ENCODE measurements at regions not wholly inside any gene's neighbourhood (a gene's known extent, or its start where the extent isn't known, plus 50 kb on each side); places are given as distances from the start of the nearest gene placed in this dataset.
"Not testable (repeated sequence)": the region's sequence is repeated elsewhere in the genome, so short reads cannot be mapped to it uniquely, and the experiment has no call there.

- no peak for DNase-seq (ENCODE audit: low read depth in 2 of 2)
Measured at GRCh38 chr14:62505045-62505444, 540.2 kb downstream of the KCNH5 start.

- DNase-seq (ENCODE audit: low read depth in 2 of 2) = not testable (repeated sequence)
Measured at GRCh38 chr14:62521309-62521708, 523.9 kb downstream of the KCNH5 start.

- DNase-seq (ENCODE audit: low read depth in 2 of 2) = no peak
Measured at GRCh38 chr14:62528296-62528695, 517.0 kb downstream of the KCNH5 start.

GRCh38 chr14:62532181-62532580, 513.1 kb downstream of the KCNH5 start:
- no peak for DNase-seq (ENCODE audit: low read depth in 2 of 2)

DNA sequence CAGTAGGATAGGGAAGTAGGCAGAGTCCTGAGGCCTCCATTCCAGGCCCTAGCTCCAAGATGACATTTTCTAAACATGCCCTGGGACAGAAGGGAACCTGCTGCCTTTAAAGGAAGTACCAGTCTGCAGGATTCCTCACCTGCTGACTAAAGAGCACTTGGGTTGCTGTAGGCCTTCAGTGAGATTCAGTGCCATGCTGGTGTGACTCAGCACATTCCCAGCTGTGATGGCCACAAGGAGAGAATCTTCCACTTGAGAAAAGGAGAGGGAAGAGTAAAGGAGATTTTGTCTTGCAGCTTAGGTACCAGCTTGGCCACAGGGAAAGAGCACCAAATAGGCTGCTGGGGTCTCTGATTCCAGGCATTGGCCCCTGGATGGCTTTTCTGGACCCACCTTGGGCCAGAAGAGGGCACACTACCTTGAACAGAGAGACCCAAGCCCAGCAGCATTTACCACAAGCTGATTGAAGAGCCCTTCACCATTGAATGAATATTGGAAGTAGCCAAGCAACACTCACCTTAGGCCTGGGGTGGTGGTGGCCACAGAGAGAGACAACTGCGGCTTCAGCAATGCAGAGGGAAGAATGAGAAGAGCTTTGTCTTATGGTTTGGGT, 498.3 kb downstream of the KCNH5 start:
- no peak for DNase-seq (ENCODE audit: low read depth in 2 of 2)

DNA sequence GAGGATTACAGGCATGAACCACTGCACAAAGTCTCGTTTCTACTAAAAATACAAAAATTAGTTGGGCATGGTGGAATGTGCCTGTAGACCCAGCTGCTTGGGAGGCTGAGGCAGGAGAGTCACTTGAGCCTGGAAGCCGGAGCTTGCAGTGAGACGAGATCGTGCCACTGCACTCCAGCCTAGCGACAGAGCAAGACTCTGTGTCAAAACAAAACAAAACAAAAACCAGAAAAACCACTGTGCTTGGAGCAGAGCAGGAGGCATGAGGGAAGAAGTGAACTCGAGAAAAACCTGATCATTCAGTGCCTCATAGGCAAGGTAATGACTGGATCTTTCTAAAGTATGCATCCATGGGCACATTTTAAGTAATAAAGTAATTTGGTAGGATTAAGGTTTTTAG, 487.8 kb downstream of the KCNH5 start:
- DNase-seq (ENCODE audit: low read depth in 2 of 2) = no peak

DNA sequence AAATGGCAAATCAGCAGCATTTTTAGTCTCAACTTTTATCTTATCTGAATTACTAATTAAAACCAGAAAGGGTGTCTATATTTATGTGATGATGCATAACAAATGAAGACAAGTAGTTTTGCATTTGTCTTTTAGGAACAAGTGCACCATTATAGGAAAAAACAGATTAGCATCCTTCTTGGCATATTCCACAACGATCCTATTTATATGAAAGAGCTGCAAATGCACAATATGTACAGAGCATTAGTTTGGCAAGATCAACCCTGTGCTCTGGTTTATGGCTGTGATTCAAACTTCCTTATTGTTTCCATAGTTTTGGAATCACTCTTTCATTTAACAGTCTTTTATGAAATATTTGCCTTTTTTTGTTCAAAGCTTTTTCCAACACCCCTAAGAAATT, 486.8 kb downstream of the KCNH5 start:
- DNase-seq (ENCODE audit: low read depth in 2 of 2) = no peak

GRCh38 chr14:62585247-62585646, 460.0 kb downstream of the KCNH5 start:
- no peak for DNase-seq (ENCODE audit: low read depth in 2 of 2)

DNA sequence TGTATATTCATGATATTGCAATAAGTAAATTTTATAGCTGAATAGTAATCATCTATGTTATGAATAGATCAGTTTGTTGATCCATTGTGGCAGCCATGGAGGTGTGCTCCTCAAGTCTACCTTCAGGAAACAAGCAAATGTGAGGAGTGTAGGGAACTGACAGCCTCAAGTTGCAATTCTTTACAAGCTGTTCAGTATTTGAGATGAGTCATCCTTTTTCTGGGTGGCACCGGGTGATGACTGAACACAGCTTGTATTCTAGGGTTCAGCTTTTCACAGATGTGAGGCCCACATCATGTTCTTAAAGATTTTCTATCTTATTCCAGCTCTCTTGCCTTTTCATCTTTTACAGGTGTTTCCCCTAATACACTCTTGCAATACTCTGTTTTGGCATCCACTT, 452.4 kb downstream of the KCNH5 start:
- DNase-seq (ENCODE audit: low read depth in 2 of 2) = no peak

DNA sequence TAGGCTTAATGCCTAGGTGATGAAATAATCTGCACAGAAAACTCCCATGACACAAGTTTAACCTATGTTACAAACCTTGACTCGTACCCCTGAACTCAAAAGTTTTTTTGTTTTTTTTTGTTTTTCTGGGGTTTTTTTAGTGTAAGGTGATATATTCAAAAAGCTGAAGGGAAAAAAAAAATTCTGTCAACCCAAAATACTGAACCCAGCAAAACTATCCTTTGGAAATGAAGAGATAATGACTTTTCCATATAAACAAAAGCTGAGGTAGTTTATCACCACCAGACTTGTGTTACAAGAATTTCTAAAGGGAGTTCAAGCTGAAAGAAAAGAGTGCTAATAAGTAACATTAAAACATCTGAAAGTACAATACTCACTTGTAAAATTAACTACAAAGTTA, 448.1 kb downstream of the KCNH5 start:
- DNase-seq (ENCODE audit: low read depth in 2 of 2) = no peak

DNA sequence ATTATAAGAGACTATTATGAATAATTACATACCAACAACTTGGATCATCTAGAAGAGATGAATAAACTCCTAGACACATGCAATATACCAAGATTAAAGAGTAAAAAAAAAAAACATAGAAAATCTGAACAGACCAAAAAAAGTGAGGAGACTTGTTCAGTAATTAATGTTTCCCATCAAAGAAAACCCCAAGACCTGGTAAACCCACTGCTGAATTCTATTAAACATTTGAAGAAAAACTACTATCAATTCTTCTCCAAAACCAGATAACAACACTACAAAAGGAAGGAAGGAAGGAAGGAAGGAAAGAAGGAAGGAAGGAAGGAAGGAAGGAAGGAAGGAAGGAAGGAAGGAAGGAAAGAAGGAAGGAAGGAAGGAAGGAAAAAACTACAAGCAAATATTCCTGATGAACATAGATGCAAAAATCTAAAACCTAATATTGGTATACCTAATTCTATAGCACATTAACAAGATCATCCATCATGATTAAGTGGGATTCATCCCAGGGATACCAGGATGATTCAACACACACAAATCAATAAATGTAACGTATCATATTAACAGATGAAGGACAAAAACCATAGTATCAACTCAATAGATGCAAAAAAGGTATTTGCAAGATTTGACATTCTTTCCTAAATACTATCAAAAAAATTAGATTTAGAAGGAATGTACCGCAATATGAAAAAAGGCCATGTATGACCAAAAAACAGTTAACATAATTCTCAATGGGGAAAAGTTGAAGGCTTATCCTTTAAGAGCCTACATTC, 445.5 kb downstream of the KCNH5 start:
- DNase-seq (ENCODE audit: low read depth in 2 of 2) = no peak

DNA sequence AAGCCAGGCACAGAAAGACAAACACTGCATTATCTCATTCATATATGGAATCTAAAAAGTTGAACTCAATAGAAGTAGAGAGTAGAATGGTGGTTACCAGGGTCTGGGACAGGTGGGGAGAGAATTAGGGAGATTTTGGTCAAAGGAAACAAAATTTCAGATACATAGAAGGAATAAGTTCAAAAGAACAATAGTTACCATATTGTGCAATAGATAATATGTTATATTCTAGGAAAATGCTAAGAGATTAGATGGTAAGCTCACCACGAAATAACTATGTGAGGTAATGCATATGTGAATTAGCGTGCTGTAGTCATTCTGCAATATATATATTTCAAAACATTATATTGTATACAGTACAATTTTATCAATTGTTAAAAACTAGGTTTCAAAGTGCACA, 442.5 kb downstream of the KCNH5 start:
- no peak for DNase-seq (ENCODE audit: low read depth in 2 of 2)

DNA sequence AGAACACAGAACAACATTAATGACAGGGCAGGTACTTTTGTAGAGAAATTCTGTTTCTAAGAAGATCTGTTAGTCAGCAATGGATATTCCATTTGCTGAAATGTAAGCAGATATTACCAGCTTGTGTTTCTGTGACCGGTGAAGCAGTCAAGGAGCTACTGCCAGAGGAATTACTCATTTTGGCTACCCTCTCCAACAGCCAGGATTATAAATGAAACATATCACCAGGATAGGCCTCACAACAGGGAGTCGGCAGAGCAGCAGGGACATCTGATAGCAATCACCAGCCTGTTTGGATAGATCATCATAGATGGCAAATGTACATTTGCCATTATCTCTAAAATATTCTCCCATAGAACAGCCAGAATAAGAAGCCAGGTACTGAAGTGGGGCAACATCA, 440.7 kb downstream of the KCNH5 start:
- no peak for DNase-seq (ENCODE audit: low read depth in 2 of 2)

GRCh38 chr14:62614122-62614521, 431.1 kb downstream of the KCNH5 start:
- DNase-seq (ENCODE audit: low read depth in 2 of 2) = no peak

- no peak for DNase-seq (ENCODE audit: low read depth in 2 of 2)
Measured at GRCh38 chr14:62616668-62617067, 428.6 kb downstream of the KCNH5 start.

DNA sequence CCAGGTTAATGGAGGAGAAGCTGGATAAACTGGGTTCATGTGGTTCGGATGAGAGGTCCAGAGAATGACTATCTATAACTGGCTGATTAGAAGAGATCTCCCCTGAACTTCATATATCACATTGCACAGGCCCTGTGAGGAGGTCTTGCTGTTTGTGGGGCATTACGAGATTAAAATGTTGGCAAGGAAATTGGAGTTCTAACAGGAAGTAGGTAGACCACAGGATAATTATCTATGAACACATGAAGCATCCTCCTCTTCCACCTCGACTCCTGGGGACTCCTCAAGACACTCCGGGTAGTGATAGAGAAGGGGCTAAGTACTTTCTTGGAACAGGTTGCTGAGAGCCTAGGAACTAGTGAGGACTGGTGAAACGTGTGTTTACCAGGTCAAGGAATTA, 418.8 kb downstream of the KCNH5 start:
- DNase-seq (ENCODE audit: low read depth in 2 of 2) = no peak

DNA sequence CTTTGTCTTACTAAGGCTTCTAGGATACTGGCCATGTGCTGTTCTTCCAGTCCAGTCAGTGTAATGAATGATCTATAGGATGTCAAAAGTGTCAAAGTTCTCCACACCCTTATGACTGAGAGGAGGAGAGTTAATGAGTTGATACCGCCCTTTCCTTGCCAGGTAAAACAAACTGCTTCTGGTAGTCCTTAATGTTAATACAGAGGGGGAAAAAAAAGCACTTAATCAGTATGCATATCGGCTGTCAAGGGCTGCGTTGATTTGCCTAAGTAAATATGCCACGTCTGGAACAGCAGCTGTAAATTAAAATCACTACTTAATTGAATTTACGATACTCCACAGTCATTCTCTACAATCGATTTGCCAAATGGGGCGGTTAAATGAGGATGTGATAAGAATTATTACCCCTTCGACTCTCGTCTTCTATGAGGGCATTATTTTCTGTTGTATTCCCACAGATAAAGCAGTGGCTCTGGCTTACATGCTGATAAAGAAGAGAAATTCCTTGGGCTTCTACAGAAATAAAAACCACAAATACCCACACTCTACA, 416.0 kb downstream of the KCNH5 start:
- DNase-seq (ENCODE audit: low read depth in 2 of 2) = no peak

DNA sequence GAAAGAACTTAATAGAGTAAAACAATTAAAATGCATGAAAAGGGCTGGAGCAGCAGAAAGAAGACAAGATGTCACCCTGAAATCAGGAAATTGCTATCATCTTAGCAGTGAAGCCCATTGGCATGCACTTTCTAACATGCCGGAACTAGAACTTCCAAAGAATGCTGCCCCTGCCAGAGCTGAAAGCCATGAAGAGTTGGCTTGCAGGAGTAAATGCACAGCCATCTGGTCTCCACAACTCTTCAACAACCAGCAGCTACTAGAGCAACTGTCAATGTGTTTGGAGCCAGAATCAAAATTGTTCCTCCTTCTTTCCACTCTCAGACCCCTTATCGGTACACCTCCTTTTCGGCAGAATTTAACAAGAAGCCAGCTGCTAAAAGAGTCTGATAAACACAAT, 414.1 kb downstream of the KCNH5 start:
- no peak for DNase-seq (ENCODE audit: low read depth in 2 of 2)

GRCh38 chr14:62632771-62633170, 412.5 kb downstream of the KCNH5 start:
- DNase-seq (ENCODE audit: low read depth in 2 of 2) = no peak

- no peak for DNase-seq (ENCODE audit: low read depth in 2 of 2)
Measured at GRCh38 chr14:62645649-62646048, 399.6 kb downstream of the KCNH5 start.
